ENCODE measurements at regions not wholly inside any gene's neighbourhood (a gene's known extent, or its start where the extent isn't known, plus 50 kb on each side); places are given as distances from the start of the nearest gene placed in this dataset.

DNA sequence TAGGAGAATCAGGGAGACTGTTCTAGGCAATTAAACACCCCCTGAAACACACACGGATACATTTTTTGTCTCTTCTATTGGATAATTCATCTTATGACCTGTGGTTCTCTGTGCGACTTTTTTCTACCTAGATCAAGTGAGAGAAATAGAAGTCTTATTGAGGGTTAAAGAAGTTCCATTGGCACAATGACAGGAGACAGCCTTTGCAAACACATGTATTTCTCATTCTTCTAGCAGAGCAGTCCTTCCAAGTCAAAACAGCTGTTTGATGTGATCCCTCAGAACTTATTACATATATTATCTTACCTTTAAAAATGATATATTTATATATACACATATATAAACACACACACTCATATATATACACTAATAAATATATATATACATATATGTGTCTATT lies 496.7 kb downstream of the SLC6A15 start (continued):
- no peak for TF ChIP-seq ELK4 (IDR thresholded peaks at IDR 0.05; ENCODE audit: borderline replicate concordance, low read depth, low read length)

GRCh38 chr12:84413656-84414055 lies 498.9 kb downstream of the SLC6A15 start:
- CTCF ChIA-PET: no interaction called here
- POLR2A ChIA-PET: no interaction called here
- H3K36me3 ChIP-seq (ENCODE audit: control insufficient read depth in 2 of 2, insufficient read depth in 1 of 2, low read length in 2 of 2): no peaks in the 10 kb centered on the region
- H3K9me3 ChIP-seq (ENCODE audit: control insufficient read depth, insufficient read depth, low read depth, low read length): no peaks in the 10 kb centered on the region
- no peaks in the 10 kb centered on the region for H3K4me1 ChIP-seq (ENCODE audit: control insufficient read depth, insufficient read depth, low read length)
- H3K4me3 ChIP-seq (ENCODE audit: low read depth, low read length): no peak overlapping the region
- no peak for TF ChIP-seq SCRT2 (tag by site-specific recombination; IDR thresholded peaks at IDR 0.05)
- TF ChIP-seq ZNF112 (tag by site-specific recombination; IDR thresholded peaks at IDR 0.05): no peak
- TF ChIP-seq, protein P1, sequence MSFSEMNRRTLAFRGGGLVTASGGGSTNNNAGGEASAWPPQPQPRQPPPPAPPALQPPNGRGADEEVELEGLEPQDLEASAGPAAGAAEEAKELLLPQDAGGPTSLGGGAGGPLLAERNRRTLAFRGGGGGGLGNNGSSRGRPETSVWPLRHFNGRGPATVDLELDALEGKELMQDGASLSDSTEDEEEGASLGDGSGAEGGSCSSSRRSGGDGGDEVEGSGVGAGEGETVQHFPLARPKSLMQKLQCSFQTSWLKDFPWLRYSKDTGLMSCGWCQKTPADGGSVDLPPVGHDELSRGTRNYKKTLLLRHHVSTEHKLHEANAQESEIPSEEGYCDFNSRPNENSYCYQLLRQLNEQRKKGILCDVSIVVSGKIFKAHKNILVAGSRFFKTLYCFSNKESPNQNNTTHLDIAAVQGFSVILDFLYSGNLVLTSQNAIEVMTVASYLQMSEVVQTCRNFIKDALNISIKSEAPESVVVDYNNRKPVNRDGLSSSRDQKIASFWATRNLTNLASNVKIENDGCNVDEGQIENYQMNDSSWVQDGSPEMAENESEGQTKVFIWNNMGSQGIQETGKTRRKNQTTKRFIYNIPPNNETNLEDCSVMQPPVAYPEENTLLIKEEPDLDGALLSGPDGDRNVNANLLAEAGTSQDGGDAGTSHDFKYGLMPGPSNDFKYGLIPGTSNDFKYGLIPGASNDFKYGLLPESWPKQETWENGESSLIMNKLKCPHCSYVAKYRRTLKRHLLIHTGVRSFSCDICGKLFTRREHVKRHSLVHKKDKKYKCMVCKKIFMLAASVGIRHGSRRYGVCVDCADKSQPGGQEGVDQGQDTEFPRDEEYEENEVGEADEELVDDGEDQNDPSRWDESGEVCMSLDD (tag by site-specific recombination; IDR thresholded peaks at IDR 0.05): no peak
- TF ChIP-seq ZNF639 (tag by site-specific recombination; IDR thresholded peaks at IDR 0.05): no peak
- no peak for TF ChIP-seq ZNF792 (tag by site-specific recombination; IDR thresholded peaks at IDR 0.05)
- TF ChIP-seq ZNF426 (tag by site-specific recombination; IDR thresholded peaks at IDR 0.05): no peak
- TF ChIP-seq ZFP69B (tag by site-specific recombination; IDR thresholded peaks at IDR 0.05): no peak
- TF ChIP-seq, protein P2, sequence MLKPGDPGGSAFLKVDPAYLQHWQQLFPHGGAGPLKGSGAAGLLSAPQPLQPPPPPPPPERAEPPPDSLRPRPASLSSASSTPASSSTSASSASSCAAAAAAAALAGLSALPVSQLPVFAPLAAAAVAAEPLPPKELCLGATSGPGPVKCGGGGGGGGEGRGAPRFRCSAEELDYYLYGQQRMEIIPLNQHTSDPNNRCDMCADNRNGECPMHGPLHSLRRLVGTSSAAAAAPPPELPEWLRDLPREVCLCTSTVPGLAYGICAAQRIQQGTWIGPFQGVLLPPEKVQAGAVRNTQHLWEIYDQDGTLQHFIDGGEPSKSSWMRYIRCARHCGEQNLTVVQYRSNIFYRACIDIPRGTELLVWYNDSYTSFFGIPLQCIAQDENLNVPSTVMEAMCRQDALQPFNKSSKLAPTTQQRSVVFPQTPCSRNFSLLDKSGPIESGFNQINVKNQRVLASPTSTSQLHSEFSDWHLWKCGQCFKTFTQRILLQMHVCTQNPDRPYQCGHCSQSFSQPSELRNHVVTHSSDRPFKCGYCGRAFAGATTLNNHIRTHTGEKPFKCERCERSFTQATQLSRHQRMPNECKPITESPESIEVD (tag by site-specific recombination; IDR thresholded peaks at IDR 0.05): no peak
- no peak for TF ChIP-seq ZNF214 (tag by site-specific recombination; IDR thresholded peaks at IDR 0.05; ENCODE audit: borderline replicate concordance)
- TF ChIP-seq, protein P3, sequence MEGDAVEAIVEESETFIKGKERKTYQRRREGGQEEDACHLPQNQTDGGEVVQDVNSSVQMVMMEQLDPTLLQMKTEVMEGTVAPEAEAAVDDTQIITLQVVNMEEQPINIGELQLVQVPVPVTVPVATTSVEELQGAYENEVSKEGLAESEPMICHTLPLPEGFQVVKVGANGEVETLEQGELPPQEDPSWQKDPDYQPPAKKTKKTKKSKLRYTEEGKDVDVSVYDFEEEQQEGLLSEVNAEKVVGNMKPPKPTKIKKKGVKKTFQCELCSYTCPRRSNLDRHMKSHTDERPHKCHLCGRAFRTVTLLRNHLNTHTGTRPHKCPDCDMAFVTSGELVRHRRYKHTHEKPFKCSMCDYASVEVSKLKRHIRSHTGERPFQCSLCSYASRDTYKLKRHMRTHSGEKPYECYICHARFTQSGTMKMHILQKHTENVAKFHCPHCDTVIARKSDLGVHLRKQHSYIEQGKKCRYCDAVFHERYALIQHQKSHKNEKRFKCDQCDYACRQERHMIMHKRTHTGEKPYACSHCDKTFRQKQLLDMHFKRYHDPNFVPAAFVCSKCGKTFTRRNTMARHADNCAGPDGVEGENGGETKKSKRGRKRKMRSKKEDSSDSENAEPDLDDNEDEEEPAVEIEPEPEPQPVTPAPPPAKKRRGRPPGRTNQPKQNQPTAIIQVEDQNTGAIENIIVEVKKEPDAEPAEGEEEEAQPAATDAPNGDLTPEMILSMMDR (tag by site-specific recombination; IDR thresholded peaks at IDR 0.05): no peak
- no peak for TF ChIP-seq GLI2 (tag by site-specific recombination; IDR thresholded peaks at IDR 0.05; ENCODE audit: borderline replicate concordance, low read depth)
- no peak overlapping the region for H3K27ac ChIP-seq (ENCODE audit: extremely low read depth, low read depth, low read length)

GRCh38 chr12:84412226-84412625 lies 500.4 kb downstream of the SLC6A15 start:
- POLR2A ChIA-PET: no interaction called here
- CTCF ChIA-PET: no interaction called here
- H3K9me3 ChIP-seq (ENCODE audit: control insufficient read depth, insufficient read depth, low read depth, low read length): no peaks in the 10 kb centered on the region
- H3K27ac ChIP-seq (ENCODE audit: extremely low read depth, low read depth, low read length): no peak overlapping the region
- H3K4me1 ChIP-seq (ENCODE audit: control insufficient read depth, insufficient read depth, low read length): no peaks in the 10 kb centered on the region
- no peaks in the 10 kb centered on the region for H3K36me3 ChIP-seq (ENCODE audit: control insufficient read depth in 2 of 2, insufficient read depth in 1 of 2, low read length in 2 of 2)
- H3K4me3 ChIP-seq (ENCODE audit: low read depth, low read length): no peak overlapping the region
- no peak for TF ChIP-seq ZNF548 (tag by site-specific recombination; IDR thresholded peaks at IDR 0.05)
- no peak for TF ChIP-seq OSR2 (tag by site-specific recombination; IDR thresholded peaks at IDR 0.05)
- TF ChIP-seq, protein P4, sequence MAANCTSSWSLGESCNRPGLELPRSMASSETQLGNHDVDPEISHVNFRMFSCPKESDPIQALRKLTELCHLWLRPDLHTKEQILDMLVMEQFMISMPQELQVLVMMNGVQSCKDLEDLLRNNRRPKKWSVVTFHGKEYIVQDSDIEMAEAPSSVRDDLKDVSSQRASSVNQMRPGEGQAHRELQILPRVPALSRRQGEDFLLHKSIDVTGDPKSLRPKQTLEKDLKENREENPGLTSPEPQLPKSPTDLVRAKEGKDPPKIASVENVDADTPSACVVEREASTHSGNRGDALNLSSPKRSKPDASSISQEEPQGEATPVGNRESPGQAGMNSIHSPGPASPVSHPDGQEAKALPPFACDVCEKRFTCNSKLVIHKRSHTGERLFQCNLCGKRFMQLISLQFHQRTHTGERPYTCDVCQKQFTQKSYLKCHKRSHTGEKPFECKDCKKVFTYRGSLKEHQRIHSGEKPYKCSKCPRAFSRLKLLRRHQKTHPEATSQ (tag by site-specific recombination; IDR thresholded peaks at IDR 0.05): no peak
- no peak for TF ChIP-seq ZNF561 (tag by site-specific recombination; IDR thresholded peaks at IDR 0.05; ENCODE audit: borderline replicate concordance)
- no peak for TF ChIP-seq RBAK (tag by site-specific recombination; IDR thresholded peaks at IDR 0.05)
- no peak for TF ChIP-seq ZEB2 (tag by site-specific recombination; IDR thresholded peaks at IDR 0.05)
- no peak for TF ChIP-seq ZNF768 (tag by site-specific recombination; IDR thresholded peaks at IDR 0.05)
- no peak for TF ChIP-seq ZNF324 (tag by site-specific recombination; IDR thresholded peaks at IDR 0.05)
